ENCODE measurements at regions not wholly inside any gene's neighbourhood (a gene's known extent, or its start where the extent isn't known, plus 50 kb on each side); places are given as distances from the start of the nearest gene placed in this dataset.

GRCh38 chr16:73408311-73408710 is 360.4 kb upstream of the ZFHX3 start:
- no peak for TF ChIP-seq CTCF (IDR thresholded peaks at IDR 0.05; ENCODE audit: low read depth, low read length, missing control alignments)
- Histone ChIP-seq H3K4me3 (ENCODE audit: low read depth, low read length) (no peak overlapping the region), H3K27me3 (replicated peaks) (no peaks in the 10 kb centered on the region), H3K36me3 (replicated peaks) (no peaks in the 10 kb centered on the region), H3K27ac (no peak overlapping the region)
- DNase-seq: no peak
- in situ Hi-C loops (cut with HindIII; ENCODE audit: low pct_ligation_motif_present, low sequenced_read_pairs): no loop called here

- Histone ChIP-seq H3K4me3 (ENCODE audit: low read depth, low read length) (no peak overlapping the region), H3K27me3 (replicated peaks) (no peaks in the 10 kb centered on the region), H3K36me3 (replicated peaks) (no peaks in the 10 kb centered on the region), H3K27ac (no peak overlapping the region)
- TF ChIP-seq CTCF (IDR thresholded peaks at IDR 0.05; ENCODE audit: low read depth, low read length, missing control alignments): no peak
- in situ Hi-C loops (cut with HindIII; ENCODE audit: low pct_ligation_motif_present, low sequenced_read_pairs): no loop called here
- no peak for DNase-seq
Observed at GRCh38 chr16:73405851-73406250, 357.9 kb upstream of the ZFHX3 start.

GRCh38 chr16:73404001-73404400 is 356.1 kb upstream of the ZFHX3 start:
- no peak for DNase-seq
- in situ Hi-C loops (cut with HindIII; ENCODE audit: low pct_ligation_motif_present, low sequenced_read_pairs): no loop called here
- TF ChIP-seq CTCF (IDR thresholded peaks at IDR 0.05; ENCODE audit: low read depth, low read length, missing control alignments): no peak
- H3K27ac ChIP-seq: no peak overlapping the region
- no peaks in the 10 kb centered on the region for H3K36me3 ChIP-seq (replicated peaks)
- H3K27me3 ChIP-seq (replicated peaks): no peaks in the 10 kb centered on the region
- H3K4me3 ChIP-seq (ENCODE audit: low read depth, low read length): no peak overlapping the region

GRCh38 chr16:73403291-73403690 is 355.4 kb upstream of the ZFHX3 start:
- no peak for TF ChIP-seq CTCF (IDR thresholded peaks at IDR 0.05; ENCODE audit: low read depth, low read length, missing control alignments)
- in situ Hi-C loops (cut with HindIII; ENCODE audit: low pct_ligation_motif_present, low sequenced_read_pairs): no loop called here

GRCh38 chr16:73400951-73401350 is 353.0 kb upstream of the ZFHX3 start:
- no peak for TF ChIP-seq CTCF (IDR thresholded peaks at IDR 0.05; ENCODE audit: low read depth, low read length, missing control alignments)

More at GRCh38 chr16:73403291-73403690, 355.4 kb upstream of the ZFHX3 start:
- Histone ChIP-seq H3K27ac (no peak overlapping the region), H3K27me3 (replicated peaks) (no peaks in the 10 kb centered on the region), H3K36me3 (replicated peaks) (no peaks in the 10 kb centered on the region), H3K4me3 (ENCODE audit: low read depth, low read length) (no peak overlapping the region)
- no peak for DNase-seq

GRCh38 chr16:73399997-73400396 is 352.1 kb upstream of the ZFHX3 start:
- TF ChIP-seq CTCF (IDR thresholded peaks at IDR 0.05; ENCODE audit: low read depth, low read length, missing control alignments): no peak
- Histone ChIP-seq H3K27ac (no peak overlapping the region), H3K36me3 (replicated peaks) (no peaks in the 10 kb centered on the region), H3K27me3 (replicated peaks) (no peaks in the 10 kb centered on the region), H3K4me3 (ENCODE audit: low read depth, low read length) (no peak overlapping the region)
- in situ Hi-C loops (cut with HindIII; ENCODE audit: low pct_ligation_motif_present, low sequenced_read_pairs): no loop called here
- DNase-seq: no peak

More at GRCh38 chr16:73400951-73401350, 353.0 kb upstream of the ZFHX3 start:
- no peaks in the 10 kb centered on the region for H3K27me3 ChIP-seq (replicated peaks)
- H3K27ac ChIP-seq: no peak overlapping the region
- H3K4me3 ChIP-seq (ENCODE audit: low read depth, low read length): no peak overlapping the region
- no peak for DNase-seq
- H3K36me3 ChIP-seq (replicated peaks): no peaks in the 10 kb centered on the region
- in situ Hi-C loops (cut with HindIII; ENCODE audit: low pct_ligation_motif_present, low sequenced_read_pairs): no loop called here
